ENCODE measurements at regions not wholly inside any gene's neighbourhood (a gene's known extent, or its start where the extent isn't known, plus 50 kb on each side); places are given as distances from the start of the nearest gene placed in this dataset.

DNA sequence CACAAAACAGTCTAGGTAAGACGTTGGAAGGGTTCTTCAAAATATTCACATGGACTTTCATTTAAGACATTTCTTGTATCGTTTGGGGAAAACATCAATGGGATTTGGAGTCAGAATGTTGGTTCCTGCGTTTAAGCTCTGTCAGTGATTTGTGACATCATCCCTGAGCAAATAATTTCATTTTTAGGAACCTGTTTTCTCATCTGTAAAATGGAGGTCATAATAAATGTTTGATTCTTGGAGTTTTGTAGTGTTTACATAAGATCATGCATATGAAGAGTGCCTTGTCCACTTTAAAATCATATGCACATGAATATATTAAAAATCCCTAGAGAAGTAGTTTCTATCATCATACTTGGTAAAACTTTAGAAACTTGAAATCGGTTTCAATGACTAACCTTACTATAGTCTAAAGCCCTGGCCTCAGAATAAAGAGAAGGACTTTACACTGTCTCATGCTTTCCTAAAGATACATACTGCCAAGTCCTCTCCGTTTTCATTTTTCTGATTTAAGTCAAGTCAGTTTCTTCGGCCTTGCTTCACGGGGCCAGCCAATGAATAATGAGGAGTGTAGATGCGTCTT, 178.4 kb downstream of the ADSS2 start:
- Histone ChIP-seq H3K9ac (ENCODE audit: insufficient read length) (no peak overlapping the region), H3K4me3 (no peak overlapping the region)
- no peak for TF ChIP-seq FOXP2 (optimal IDR thresholded peaks at IDR 0.05; ENCODE audit: control extremely low read depth, extremely low read length, insufficient read depth)

DNA sequence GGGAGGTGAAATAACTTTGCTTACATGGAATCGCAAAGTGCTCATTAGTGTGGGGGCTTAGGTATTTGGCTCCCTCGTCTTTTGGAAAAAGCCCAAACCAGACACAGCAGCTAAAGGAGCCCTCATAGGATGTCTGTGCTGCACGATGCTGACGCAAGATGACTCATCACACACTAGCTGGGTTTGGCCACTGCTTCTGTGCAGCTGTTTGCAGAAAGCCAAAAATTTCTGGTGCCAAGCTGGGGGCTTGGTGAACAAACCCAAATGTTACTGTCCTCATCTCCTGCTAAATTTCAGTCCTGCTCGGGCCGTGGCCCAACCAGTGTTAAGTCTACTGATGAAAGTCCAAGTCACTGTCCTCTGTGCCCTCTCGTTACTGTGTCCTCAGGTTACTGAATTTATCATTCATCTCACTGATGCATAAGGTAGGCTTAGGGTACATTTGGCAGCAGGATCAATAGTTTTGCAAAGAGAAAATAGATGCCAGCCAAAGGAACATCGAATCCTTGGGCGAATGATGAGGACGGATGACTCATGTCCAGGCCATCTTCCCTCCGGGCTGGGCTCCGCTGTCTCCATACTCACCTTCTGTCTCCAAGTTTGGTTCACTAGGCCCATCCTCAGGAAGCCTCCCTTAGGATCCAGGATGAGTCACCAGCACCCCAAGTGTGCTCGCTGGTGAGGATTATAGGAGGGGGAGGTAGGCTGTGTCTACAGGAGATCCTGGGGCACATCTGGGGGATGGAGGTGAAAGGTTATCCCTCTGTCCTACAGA, 177.7 kb downstream of the ADSS2 start:
- no peak for DNase-seq (ENCODE audit: low read depth, low spot score)
- no peak overlapping the region for H3K27ac ChIP-seq
- H3K4me3 ChIP-seq = no peak overlapping the region
- no peaks in the 10 kb centered on the region for H3K36me3 ChIP-seq (ENCODE audit: insufficient read depth, low read length)
- TF ChIP-seq FOXP2 (optimal IDR thresholded peaks at IDR 0.05; ENCODE audit: control extremely low read depth, extremely low read length, insufficient read depth) (no peak), POLR2AphosphoS5 (IDR thresholded peaks at IDR 0.05; ENCODE audit: borderline replicate concordance, low read depth, low read length) (no peak), EZH2 (IDR thresholded peaks at IDR 0.05) (no peak)
- H3K9ac ChIP-seq (ENCODE audit: insufficient read length) = no peak overlapping the region
- H3K9me3 ChIP-seq (ENCODE audit: low read depth, low read length) = no peaks in the 10 kb centered on the region

More for the DNA sequence above, 178.4 kb downstream of the ADSS2 start:
- DNase-seq (ENCODE audit: low read depth, low spot score) = no peak
- Histone ChIP-seq H3K9me3 (ENCODE audit: low read depth, low read length) (no peaks in the 10 kb centered on the region), H3K27ac (no peak overlapping the region), H3K36me3 (ENCODE audit: insufficient read depth, low read length) (no peaks in the 10 kb centered on the region)

- Histone ChIP-seq H3K9me3 (ENCODE audit: low read depth, low read length) (no peaks in the 10 kb centered on the region), H3K27ac (no peak overlapping the region), H3K4me3 (no peak overlapping the region), H3K36me3 (ENCODE audit: insufficient read depth, low read length) (no peaks in the 10 kb centered on the region), H3K9ac (ENCODE audit: insufficient read length) (no peak overlapping the region)
- DNase-seq (ENCODE audit: low read depth, low spot score) = no peak
- TF ChIP-seq POLR2AphosphoS5 (IDR thresholded peaks at IDR 0.05; ENCODE audit: borderline replicate concordance, low read depth, low read length) = no peak
- TF ChIP-seq FOXP2 (optimal IDR thresholded peaks at IDR 0.05; ENCODE audit: control extremely low read depth, extremely low read length, insufficient read depth) = no peak
- TF ChIP-seq EZH2 (IDR thresholded peaks at IDR 0.05) = no peak
Observed at GRCh38 chr1:244276646-244277045, 175.1 kb downstream of the ADSS2 start.

DNA sequence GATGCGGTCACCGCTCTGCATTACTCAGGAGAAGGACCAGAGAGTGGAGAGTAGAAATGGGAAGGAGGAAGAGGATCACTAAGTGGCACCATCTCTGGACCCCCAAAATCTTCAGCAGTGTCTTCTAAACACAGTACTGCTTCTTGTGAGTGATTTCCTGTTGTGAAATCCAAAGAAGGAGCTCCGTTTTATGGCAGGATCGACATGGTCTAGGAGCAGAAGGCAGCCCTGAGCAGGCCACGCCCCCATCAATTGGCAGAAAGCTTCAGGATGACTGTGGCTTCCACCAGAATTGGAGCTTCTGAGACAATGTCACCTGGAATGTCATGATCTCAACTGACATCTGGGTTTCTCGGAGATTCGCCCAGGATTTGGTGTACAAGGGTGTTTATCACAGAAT, 171.5 kb downstream of the ADSS2 start:
- TF ChIP-seq EZH2 (IDR thresholded peaks at IDR 0.05) (no peak), POLR2AphosphoS5 (IDR thresholded peaks at IDR 0.05; ENCODE audit: borderline replicate concordance, low read depth, low read length) (no peak), FOXP2 (optimal IDR thresholded peaks at IDR 0.05; ENCODE audit: control extremely low read depth, extremely low read length, insufficient read depth) (no peak)
- no peaks in the 10 kb centered on the region for H3K9me3 ChIP-seq (ENCODE audit: low read depth, low read length)
- no peak overlapping the region for H3K9ac ChIP-seq (ENCODE audit: insufficient read length)
- H3K4me3 ChIP-seq = no peak overlapping the region
- no peak for DNase-seq (ENCODE audit: low read depth, low spot score)
- no peaks in the 10 kb centered on the region for H3K36me3 ChIP-seq (ENCODE audit: insufficient read depth, low read length)
- H3K27ac ChIP-seq = no peak overlapping the region

DNA sequence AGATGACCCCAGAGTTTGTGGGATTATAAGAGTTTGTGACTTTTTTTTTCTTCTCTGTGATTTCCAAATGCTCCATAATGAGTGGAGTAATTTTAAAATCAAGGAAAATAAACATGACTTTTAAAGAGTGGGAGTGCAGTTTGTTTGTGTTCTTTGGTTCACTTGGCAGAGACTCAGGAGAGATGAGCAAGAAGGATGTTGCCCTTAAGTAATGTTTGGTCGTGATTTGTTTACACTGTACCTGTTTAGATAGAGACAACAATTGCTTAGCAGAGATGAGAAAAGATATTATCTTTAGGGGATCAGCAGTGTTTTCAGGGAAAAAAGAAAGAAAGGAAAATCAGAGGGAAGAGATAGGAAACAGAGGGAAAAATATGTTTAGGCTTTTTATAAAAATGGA, 170.8 kb downstream of the ADSS2 start:
- no peak for DNase-seq (ENCODE audit: low read depth, low spot score)
- TF ChIP-seq FOXP2 (optimal IDR thresholded peaks at IDR 0.05; ENCODE audit: control extremely low read depth, extremely low read length, insufficient read depth) = no peak
- TF ChIP-seq POLR2AphosphoS5 (IDR thresholded peaks at IDR 0.05; ENCODE audit: borderline replicate concordance, low read depth, low read length) = no peak
- TF ChIP-seq EZH2 (IDR thresholded peaks at IDR 0.05) = no peak
- Histone ChIP-seq H3K9ac (ENCODE audit: insufficient read length) (no peak overlapping the region), H3K27ac (no peak overlapping the region), H3K9me3 (ENCODE audit: low read depth, low read length) (no peaks in the 10 kb centered on the region), H3K4me3 (no peak overlapping the region), H3K36me3 (ENCODE audit: insufficient read depth, low read length) (no peaks in the 10 kb centered on the region)

DNA sequence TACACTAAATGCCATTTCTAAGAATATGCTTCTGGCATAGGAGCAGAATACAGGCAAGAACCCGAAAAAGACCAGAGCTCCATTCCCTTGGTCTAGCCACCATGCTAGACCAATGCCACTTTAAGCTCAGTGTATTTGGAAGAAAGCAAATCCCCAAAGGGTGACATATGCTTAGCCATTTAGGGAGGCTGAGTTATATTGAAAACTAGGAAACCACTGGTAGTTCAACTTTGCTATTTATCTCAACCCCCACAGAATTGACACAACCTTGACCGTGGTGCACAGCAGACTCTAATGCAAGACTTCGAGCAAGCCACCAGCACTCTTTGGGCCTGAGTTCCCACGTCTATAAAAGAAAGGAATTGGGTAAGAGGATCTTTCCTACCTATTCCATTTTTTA, 167.9 kb downstream of the ADSS2 start:
- H3K36me3 ChIP-seq (ENCODE audit: insufficient read depth, low read length) = no peaks in the 10 kb centered on the region
- H3K9me3 ChIP-seq (ENCODE audit: low read depth, low read length) = 0 out of 2 replicates have a peak, but pooled peaks cover under 1% of the 10 kb centered on the region
- H3K4me3 ChIP-seq = no peak overlapping the region
- H3K9ac ChIP-seq (ENCODE audit: insufficient read length) = no peak overlapping the region
- DNase-seq (ENCODE audit: low read depth, low spot score) = no peak
- TF ChIP-seq EZH2 (IDR thresholded peaks at IDR 0.05) = no peak
- no peak for TF ChIP-seq POLR2AphosphoS5 (IDR thresholded peaks at IDR 0.05; ENCODE audit: borderline replicate concordance, low read depth, low read length)
- no peak for TF ChIP-seq FOXP2 (optimal IDR thresholded peaks at IDR 0.05; ENCODE audit: control extremely low read depth, extremely low read length, insufficient read depth)
- no peak overlapping the region for H3K27ac ChIP-seq

GRCh38 chr1:244284641-244285156, 167.0 kb downstream of the ADSS2 start:
- DNase-seq (ENCODE audit: low read depth, low spot score) = no peak
- Histone ChIP-seq H3K36me3 (ENCODE audit: insufficient read depth, low read length) (no peaks in the 10 kb centered on the region), H3K27ac (no peak overlapping the region)

GRCh38 chr1:244286341-244286740, 165.4 kb downstream of the ADSS2 start:
- 0 out of 2 replicates have a peak, but pooled peaks cover 3% of the 10 kb centered on the region for H3K9me3 ChIP-seq (ENCODE audit: low read depth, low read length)
- no peak for DNase-seq (ENCODE audit: low read depth, low spot score)

More at GRCh38 chr1:244284641-244285156, 167.0 kb downstream of the ADSS2 start:
- Histone ChIP-seq H3K9ac (ENCODE audit: insufficient read length) (no peak overlapping the region), H3K4me3 (no peak overlapping the region), H3K9me3 (ENCODE audit: low read depth, low read length) (0 out of 2 replicates have a peak, but pooled peaks cover 3% of the 10 kb centered on the region)
- TF ChIP-seq EZH2 (IDR thresholded peaks at IDR 0.05) (no peak), FOXP2 (optimal IDR thresholded peaks at IDR 0.05; ENCODE audit: control extremely low read depth, extremely low read length, insufficient read depth) (no peak), POLR2AphosphoS5 (IDR thresholded peaks at IDR 0.05; ENCODE audit: borderline replicate concordance, low read depth, low read length) (no peak)

More at GRCh38 chr1:244286341-244286740, 165.4 kb downstream of the ADSS2 start:
- no peak overlapping the region for H3K4me3 ChIP-seq
- H3K9ac ChIP-seq (ENCODE audit: insufficient read length) = no peak overlapping the region
- TF ChIP-seq EZH2 (IDR thresholded peaks at IDR 0.05) (no peak), POLR2AphosphoS5 (IDR thresholded peaks at IDR 0.05; ENCODE audit: borderline replicate concordance, low read depth, low read length) (no peak), FOXP2 (optimal IDR thresholded peaks at IDR 0.05; ENCODE audit: control extremely low read depth, extremely low read length, insufficient read depth) (no peak)
- no peaks in the 10 kb centered on the region for H3K36me3 ChIP-seq (ENCODE audit: insufficient read depth, low read length)
- H3K27ac ChIP-seq = no peak overlapping the region

Measured in SK-N-MC (cell line).